K562 (cell line): ENCODE measurements at regions not wholly inside any gene's neighbourhood (a gene's known extent, or its start where the extent isn't known, plus 50 kb on each side); places are given as distances from the start of the nearest gene placed in this dataset.

ENCODE experiments used
- ATAC-seq: fragments of 200-7000 bp; cut with Tn5 transposase; 3 replicates; pipeline ENCODE4 v1.9.1; 2020; ENCODE audit warnings: moderate library complexity
- BruUV-seq: library from RNA; stranded (reverse); fragments of 400-500 nt; replicated peaks from 2 replicates; lab custom pipeline; 2021; lab: Mats Ljungman, UMichigan
- CTCF ChIA-PET: fragments of 300-600 bp; formaldehyde crosslinking; extraction: SDS; loops from one replicate; lab custom pipeline; 2021; ENCODE audit warnings: low intra/inter-chr PET ratio; lab: Yijun Ruan, JAX
- POLR2A ChIA-PET: fragments of 300-600, 350-650 bp; sonication (Branson Sonifier 250); formaldehyde crosslinking; extraction: SDS; loops from one replicate; lab custom pipeline; 2021; ENCODE audit warnings: antibody characterized with exemption, inconsistent platforms; lab: Yijun Ruan, JAX
- DNase-seq, 4 experiments: peaks; one replicate each; pipeline versions ENCODE4 v3.0.0 to v3.0.0-alpha.2; 2011 to 2018; ENCODE audit warnings: low spot score in 3 of 4, mixed read lengths in 3 of 4; ENCODE audit errors: extremely low read depth in 1 of 4
- FAIRE-seq: peaks from 2 replicates; lab custom pipeline; 2011; peaks lifted over from hg19 to GRCh38; lab: Jason Lieb, UNC
- H2AFZ ChIP-seq: 2 replicates; pipeline ENCODE4 v1.6.0; 2011; ENCODE audit warnings: low read depth, low read length, control low read depth, inconsistent platforms
- H3K27ac ChIP-seq: fragments of 200-600 bp; 3 replicates; pipeline ENCODE4 v1.8.0; 2011; ENCODE audit warnings: low read depth, mild to moderate bottlenecking, control low read depth, inconsistent platforms, low read length, moderate library complexity, mixed read lengths; ENCODE audit errors: extremely low read depth
- H3K27me3 ChIP-seq, 2 experiments: fragments of 300-600 bp in 1 of 2; 2 replicates in 1 of 2; 3 replicates in 1 of 2; pipeline versions ENCODE4 v1.6.0 to v1.8.0; 2011; ENCODE audit warnings: inconsistent platforms in 2 of 2, low read length in 2 of 2, mild to moderate bottlenecking in 1 of 2, mixed read lengths in 1 of 2, moderate library complexity in 1 of 2; ENCODE audit not compliant: control insufficient read depth in 2 of 2, insufficient read depth in 2 of 2
- H3K36me3 ChIP-seq: fragments of 300-600 bp; 3 replicates; pipeline ENCODE4 v1.8.0; 2011; ENCODE audit warnings: mild to moderate bottlenecking, low read length, inconsistent platforms; ENCODE audit not compliant: control insufficient read depth, insufficient read depth
- H3K4me1 ChIP-seq, 2 experiments: fragments of 200-600 bp in 1 of 2; replicated peaks in 1 of 2; 2 replicates in 1 of 2; 3 replicates in 1 of 2; pipeline versions ENCODE4 v1.5.1 to v1.8.0; 2011; ENCODE audit warnings: inconsistent platforms in 2 of 2, low read length in 2 of 2, mild to moderate bottlenecking in 1 of 2, mixed read lengths in 1 of 2, moderate library complexity in 1 of 2; ENCODE audit not compliant: control insufficient read depth in 2 of 2, insufficient read depth in 2 of 2
- H3K4me2 ChIP-seq: 2 replicates; pipeline ENCODE4 v1.6.1; 2011; ENCODE audit warnings: low read length, control low read depth, inconsistent platforms, mixed read lengths; ENCODE audit not compliant: insufficient read depth
- H3K4me3 ChIP-seq: fragments of 200-600 bp; sonication (generic), shearing (Covaris generic); 2 replicates; pipeline ENCODE4 v1.5.1; 2016; ENCODE audit warnings: control low read depth, inconsistent platforms
- H3K79me2 ChIP-seq: fragments of 200-600 bp; 3 replicates; pipeline ENCODE4 v1.8.0; 2011; ENCODE audit warnings: low read length, inconsistent platforms; ENCODE audit not compliant: control insufficient read depth, insufficient read depth
- H3K9ac ChIP-seq, 2 experiments: 2 replicates each; pipeline versions ENCODE4 v1.6.0 to v1.6.1; 2011; ENCODE audit warnings: low read depth in 2 of 2, low read length in 2 of 2, control low read depth in 1 of 2, inconsistent platforms in 1 of 2, mild to moderate bottlenecking in 1 of 2, mixed read lengths in 1 of 2; ENCODE audit not compliant: insufficient read depth in 1 of 2
- H3K9me1 ChIP-seq: one replicate; pipeline ENCODE4 v1.6.0; 2011; ENCODE audit warnings: inconsistent platforms, mild to moderate bottlenecking, low read length, moderate library complexity; ENCODE audit not compliant: control insufficient read depth, insufficient read depth
- H3K9me3 ChIP-seq: replicated peaks from 2 replicates; pipeline ENCODE4 v1.5.1; 2011; ENCODE audit warnings: low read depth, low read length, inconsistent platforms; ENCODE audit not compliant: control insufficient read depth, insufficient read depth
- H4K20me1 ChIP-seq: replicated peaks from 2 replicates; pipeline ENCODE4 v1.6.1; 2011; ENCODE audit warnings: low read length, inconsistent platforms, mixed read lengths; ENCODE audit not compliant: control insufficient read depth, insufficient read depth
- AFF1 ChIP-seq, 2 experiments: fragments of 450-650 bp; IDR thresholded peaks; 2 replicates each; pipeline ENCODE4 v1.6.1; 2018; ENCODE audit warnings: mild to moderate bottlenecking in 2 of 2, low read depth in 1 of 2; ENCODE audit not compliant: partially characterized antibody in 2 of 2
- CTCFL ChIP-seq: IDR thresholded peaks from 2 replicates; pipeline ENCODE4 v1.6.1; 2011; ENCODE audit warnings: borderline replicate concordance, low read depth, mild to moderate bottlenecking, moderate library complexity, low read length; ENCODE audit not compliant: insufficient read depth, poor library complexity, severe bottlenecking
- PML ChIP-seq: IDR thresholded peaks from 2 replicates; pipeline ENCODE4 v1.6.1; 2012; ENCODE audit warnings: low read length, inconsistent platforms
- TEAD2 ChIP-seq: fragments of 450-650 bp; IDR thresholded peaks from 2 replicates; pipeline ENCODE4 v1.6.1; 2016; ENCODE audit warnings: missing genetic modification characterization, control low read depth, missing compliant biosample characterization
- ZNF57 ChIP-seq: fragments of 450-650 bp; formaldehyde crosslinking; IDR thresholded peaks from 2 replicates; pipeline ENCODE4 v1.4.0; 2020; ENCODE audit warnings: mild to moderate bottlenecking, moderate library complexity
- ZNF696 ChIP-seq: fragments of 250-450 bp; sonication (Bioruptor Pico); conservative IDR thresholded peaks from 2 replicates; pipeline ENCODE4 v1.4.0; 2020; ENCODE audit warnings: mild to moderate bottlenecking, moderate library complexity
- ZNF76 ChIP-seq: fragments of 250-450 bp; sonication (Bioruptor Pico); IDR thresholded peaks from 2 replicates; pipeline ENCODE4 v1.4.0; 2020; ENCODE audit warnings: mild to moderate bottlenecking, moderate library complexity, borderline replicate concordance
- WGBS: fragments of 100-300 bp; shearing (Covaris generic); methylation state at CpG from one replicate; pipeline ENCODE4 v1.1.6; 2016; ENCODE audit warnings: low coverage, mixed read lengths; ENCODE audit not compliant: insufficient coverage; ENCODE audit errors: missing lambda C conversion rate; 5-methylcytosine and 5-hydroxymethylcytosine counted together
- in situ Hi-C: fragments of 300-500 bp; cut with MboI; formaldehyde crosslinking; loops from 4 replicates; pipeline ENCODE4 v1.15.0; 2018; ENCODE audit warnings: inconsistent platforms, mixed read lengths
- intact Hi-C: fragments of 100-400 bp; cut with micrococcal nuclease; formaldehyde crosslinking; loops from 2 replicates; pipeline ENCODE4 v1.14.2; 2022
- TF ChIP-seq, protein P1 (sequence below): fragments of 250-450 bp; sonication (Bioruptor Pico); IDR thresholded peaks from 2 replicates; pipeline ENCODE4 v1.4.0; 2020
- TF ChIP-seq, protein P2 (sequence below): fragments of 250-450 bp; sonication (Bioruptor Pico); IDR thresholded peaks from 2 replicates; pipeline ENCODE4 v1.8.0; 2022; ENCODE audit warnings: moderate library complexity, mild to moderate bottlenecking, inconsistent platforms

GRCh38 chr4:159018062-159018629 lies 84.7 kb upstream of the RAPGEF2 start:
- peak overlapping the region; percentile 88 for H2AFZ ChIP-seq
- no TSS peak for BruUV-seq
- no peaks in the 10 kb centered on the region for H3K27me3 ChIP-seq
- ChIA-PET POLR2A (interaction anchor here (1.2 to 1.3 kb wide), 2 partner anchors 8 to 42 kb away, joined by 3 read pairs; no protein-coding TSS in a partner anchor), CTCF (no interaction called here)
- no peaks in the 10 kb centered on the region for H4K20me1 ChIP-seq
- peak; percentile 55 for FAIRE-seq
- intact Hi-C loops: no loop called here
- H3K9me3 ChIP-seq: no peaks in the 10 kb centered on the region
- 16% methylated on average over 4 of the region's 4 CpGs for WGBS
- H3K9me1 ChIP-seq: no peaks in the 10 kb centered on the region
- in situ Hi-C loops: no loop called here
- H3K4me3 ChIP-seq: no peak overlapping the region
- H3K27ac ChIP-seq: no peak overlapping the region
- peaks cover 3 to 13% of the 10 kb centered on the region in 2 experiments; a peak in 3 of 5 replicates for H3K4me1 ChIP-seq
- peak overlapping the region in 1 of 2 experiments; percentile 70; a peak in 1 of 4 replicates for H3K9ac ChIP-seq
- peak overlapping the region; percentile 4; the same call in 1 of the 2 replicates for H3K4me2 ChIP-seq
- H3K36me3 ChIP-seq: no peaks in the 10 kb centered on the region
- H3K79me2 ChIP-seq: no peaks in the 10 kb centered on the region
- ATAC-seq: peak; percentile 71
- DNase-seq: peak in 2 of 4 experiments; percentile 41 to 48
- TF ChIP-seq CTCFL (no peak), ZNF696 (CRISPR knock-in tag) (no peak), ZNF76 (CRISPR knock-in tag) (no peak), PML (no peak), AFF1 (IDR thresholded peaks at IDR 0.05; ENCODE audit: low read depth in 1 of 2, partially characterized antibody in 2 of 2) (no peak), TEAD2 (no peak), ZNF57 (CRISPR knock-in tag) (no peak)
- TF ChIP-seq, protein P1, sequence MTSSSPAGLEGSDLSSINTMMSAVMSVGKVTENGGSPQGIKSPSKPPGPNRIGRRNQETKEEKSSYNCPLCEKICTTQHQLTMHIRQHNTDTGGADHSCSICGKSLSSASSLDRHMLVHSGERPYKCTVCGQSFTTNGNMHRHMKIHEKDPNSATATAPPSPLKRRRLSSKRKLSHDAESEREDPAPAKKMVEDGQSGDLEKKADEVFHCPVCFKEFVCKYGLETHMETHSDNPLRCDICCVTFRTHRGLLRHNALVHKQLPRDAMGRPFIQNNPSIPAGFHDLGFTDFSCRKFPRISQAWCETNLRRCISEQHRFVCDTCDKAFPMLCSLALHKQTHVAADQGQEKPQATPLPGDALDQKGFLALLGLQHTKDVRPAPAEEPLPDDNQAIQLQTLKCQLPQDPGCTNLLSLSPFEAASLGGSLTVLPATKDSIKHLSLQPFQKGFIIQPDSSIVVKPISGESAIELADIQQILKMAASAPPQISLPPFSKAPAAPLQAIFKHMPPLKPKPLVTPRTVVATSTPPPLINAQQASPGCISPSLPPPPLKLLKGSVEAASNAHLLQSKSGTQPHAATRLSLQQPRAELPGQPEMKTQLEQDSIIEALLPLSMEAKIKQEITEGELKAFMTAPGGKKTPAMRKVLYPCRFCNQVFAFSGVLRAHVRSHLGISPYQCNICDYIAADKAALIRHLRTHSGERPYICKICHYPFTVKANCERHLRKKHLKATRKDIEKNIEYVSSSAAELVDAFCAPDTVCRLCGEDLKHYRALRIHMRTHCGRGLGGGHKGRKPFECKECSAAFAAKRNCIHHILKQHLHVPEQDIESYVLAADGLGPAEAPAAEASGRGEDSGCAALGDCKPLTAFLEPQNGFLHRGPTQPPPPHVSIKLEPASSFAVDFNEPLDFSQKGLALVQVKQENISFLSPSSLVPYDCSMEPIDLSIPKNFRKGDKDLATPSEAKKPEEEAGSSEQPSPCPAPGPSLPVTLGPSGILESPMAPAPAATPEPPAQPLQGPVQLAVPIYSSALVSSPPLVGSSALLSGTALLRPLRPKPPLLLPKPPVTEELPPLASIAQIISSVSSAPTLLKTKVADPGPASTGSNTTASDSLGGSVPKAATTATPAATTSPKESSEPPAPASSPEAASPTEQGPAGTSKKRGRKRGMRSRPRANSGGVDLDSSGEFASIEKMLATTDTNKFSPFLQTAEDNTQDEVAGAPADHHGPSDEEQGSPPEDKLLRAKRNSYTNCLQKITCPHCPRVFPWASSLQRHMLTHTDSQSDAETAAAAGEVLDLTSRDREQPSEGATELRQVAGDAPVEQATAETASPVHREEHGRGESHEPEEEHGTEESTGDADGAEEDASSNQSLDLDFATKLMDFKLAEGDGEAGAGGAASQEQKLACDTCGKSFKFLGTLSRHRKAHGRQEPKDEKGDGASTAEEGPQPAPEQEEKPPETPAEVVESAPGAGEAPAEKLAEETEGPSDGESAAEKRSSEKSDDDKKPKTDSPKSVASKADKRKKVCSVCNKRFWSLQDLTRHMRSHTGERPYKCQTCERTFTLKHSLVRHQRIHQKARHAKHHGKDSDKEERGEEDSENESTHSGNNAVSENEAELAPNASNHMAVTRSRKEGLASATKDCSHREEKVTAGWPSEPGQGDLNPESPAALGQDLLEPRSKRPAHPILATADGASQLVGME (CRISPR knock-in tag): no peak
- TF ChIP-seq, protein P2, sequence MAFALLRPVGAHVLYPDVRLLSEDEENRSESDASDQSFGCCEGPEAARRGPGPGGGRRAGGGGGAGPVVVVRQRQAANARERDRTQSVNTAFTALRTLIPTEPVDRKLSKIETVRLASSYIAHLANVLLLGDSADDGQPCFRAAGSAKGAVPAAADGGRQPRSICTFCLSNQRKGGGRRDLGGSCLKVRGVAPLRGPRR: no peak
